ENCODE measurements at regions not wholly inside any gene's neighbourhood (a gene's known extent, or its start where the extent isn't known, plus 50 kb on each side); places are given as distances from the start of the nearest gene placed in this dataset.

- no peak overlapping the region for H3K27ac Mint-ChIP-seq
- no peak for DNase-seq (ENCODE audit: low spot score, unreplicated experiment)
- peaks cover 4% of the 10 kb centered on the region for H3K9me3 Mint-ChIP-seq (ENCODE audit: low read depth)
- no peak for TF ChIP-seq CTCF (IDR thresholded peaks at IDR 0.05; ENCODE audit: unreplicated experiment)
- H3K4me1 Mint-ChIP-seq (ENCODE audit: low read depth) = peaks cover 7% of the 10 kb centered on the region
- no peaks in the 10 kb centered on the region for H3K27me3 Mint-ChIP-seq
- no peak overlapping the region for H3K4me3 Mint-ChIP-seq (ENCODE audit: low read depth)
- no peaks in the 10 kb centered on the region for H3K36me3 Mint-ChIP-seq (ENCODE audit: insufficient read depth)
Observed at GRCh38 chr5:89036704-89037489, 153.9 kb upstream of the MEF2C start.

- no peak for DNase-seq (ENCODE audit: low spot score, unreplicated experiment)
- no peak overlapping the region for H3K27ac Mint-ChIP-seq
- no peaks in the 10 kb centered on the region for H3K36me3 Mint-ChIP-seq (ENCODE audit: insufficient read depth)
- no peaks in the 10 kb centered on the region for H3K27me3 Mint-ChIP-seq
- peaks cover 3% of the 10 kb centered on the region for H3K4me1 Mint-ChIP-seq (ENCODE audit: low read depth)
- TF ChIP-seq CTCF (IDR thresholded peaks at IDR 0.05; ENCODE audit: unreplicated experiment) = no peak
- peaks cover 4% of the 10 kb centered on the region for H3K9me3 Mint-ChIP-seq (ENCODE audit: low read depth)
- no peak overlapping the region for H3K4me3 Mint-ChIP-seq (ENCODE audit: low read depth)
Observed at GRCh38 chr5:89036166-89036565, 153.2 kb upstream of the MEF2C start.

GRCh38 chr5:89034588-89034987 lies 151.6 kb upstream of the MEF2C start:
- peaks cover 4% of the 10 kb centered on the region for H3K9me3 Mint-ChIP-seq (ENCODE audit: low read depth)
- no peak overlapping the region for H3K4me3 Mint-ChIP-seq (ENCODE audit: low read depth)
- TF ChIP-seq CTCF (IDR thresholded peaks at IDR 0.05; ENCODE audit: unreplicated experiment) = no peak
- H3K4me1 Mint-ChIP-seq (ENCODE audit: low read depth) = peaks cover 1% of the 10 kb centered on the region
- no peaks in the 10 kb centered on the region for H3K27me3 Mint-ChIP-seq
- H3K27ac Mint-ChIP-seq = no peak overlapping the region
- H3K36me3 Mint-ChIP-seq (ENCODE audit: insufficient read depth) = no peaks in the 10 kb centered on the region
- no peak for DNase-seq (ENCODE audit: low spot score, unreplicated experiment)

GRCh38 chr5:89030798-89031197 lies 147.8 kb upstream of the MEF2C start:
- Mint-ChIP-seq H3K9me3 (ENCODE audit: low read depth) (peaks cover 12% of the 10 kb centered on the region), H3K4me3 (ENCODE audit: low read depth) (no peak overlapping the region), H3K27ac (no peak overlapping the region), H3K27me3 (no peaks in the 10 kb centered on the region), H3K36me3 (ENCODE audit: insufficient read depth) (peaks cover 2% of the 10 kb centered on the region), H3K4me1 (ENCODE audit: low read depth) (no peaks in the 10 kb centered on the region)
- TF ChIP-seq CTCF (IDR thresholded peaks at IDR 0.05; ENCODE audit: unreplicated experiment) = no peak
- no peak for DNase-seq (ENCODE audit: low spot score, unreplicated experiment)

- no peak overlapping the region for H3K27ac Mint-ChIP-seq
- H3K9me3 Mint-ChIP-seq (ENCODE audit: low read depth) = peaks cover 12% of the 10 kb centered on the region
- peaks cover 2% of the 10 kb centered on the region for H3K36me3 Mint-ChIP-seq (ENCODE audit: insufficient read depth)
- no peaks in the 10 kb centered on the region for H3K27me3 Mint-ChIP-seq
- no peaks in the 10 kb centered on the region for H3K4me1 Mint-ChIP-seq (ENCODE audit: low read depth)
- TF ChIP-seq CTCF (IDR thresholded peaks at IDR 0.05; ENCODE audit: unreplicated experiment) = no peak
- DNase-seq (ENCODE audit: low spot score, unreplicated experiment) = no peak
- H3K4me3 Mint-ChIP-seq (ENCODE audit: low read depth) = no peak overlapping the region
Observed at GRCh38 chr5:89028595-89029285, 145.8 kb upstream of the MEF2C start.
